Gastroesophageal sphincter (tissue), 4 donors: ENCODE measurements at regions not wholly inside any gene's neighbourhood (a gene's known extent, or its start where the extent isn't known, plus 50 kb on each side); places are given as distances from the start of the nearest gene placed in this dataset.
A peak's percentile ranks its signal among the peaks of the same experiment; 100 is the strongest.

Experiments used
- ATAC-seq: fragments of 150-250 bp; one replicate; pipeline ENCODE4 v1.9.1; 2016; ENCODE audit warnings: mild to moderate bottlenecking, moderate library complexity
- H3K27ac ChIP-seq, 4 donors: fragments of 200-600 bp; sonication (generic) in 3 of 4; 1 replicate in 3 of 4; 2 replicates in 1 of 4; pipeline ENCODE4 v1.5.1; 2016 to 2019
- H3K27me3 ChIP-seq: fragments of 200-600 bp; sonication (generic); one replicate; pipeline ENCODE4 v1.5.1; 2019
- H3K36me3 ChIP-seq, 2 donors: fragments of 200-600 bp; sonication (generic); one replicate each; pipeline ENCODE4 v1.5.1; 2019; ENCODE audit warnings: control low read depth in 1 of 2
- H3K4me1 ChIP-seq, 3 donors: fragments of 200-600 bp; sonication (generic); 1 replicate in 2 of 3; 2 replicates in 1 of 3; pipeline ENCODE4 v1.5.1; 2016 to 2019; ENCODE audit warnings: control low read depth in 2 of 3
- H3K4me3 ChIP-seq, 2 donors: fragments of 200-600 bp; sonication (generic); one replicate each; pipeline ENCODE4 v1.5.1; 2019; ENCODE audit warnings: mild to moderate bottlenecking in 1 of 2, moderate library complexity in 1 of 2
- H3K9me3 ChIP-seq, 3 donors: fragments of 200-600 bp; sonication (generic); one replicate each; pipeline ENCODE4 v1.5.1; 2017 to 2019; ENCODE audit warnings: control low read depth in 2 of 3
- CTCF ChIP-seq, 4 experiments: fragments of 200-600 bp in 2 of 4; fragments of 450-650 bp in 2 of 4; sonication (generic) in 1 of 4; IDR thresholded peaks; one replicate each; pipeline ENCODE4 v1.5.1; 2017 to 2019; ENCODE audit warnings: antibody characterized with exemption in 4 of 4, mild to moderate bottlenecking in 2 of 4, moderate library complexity in 2 of 4
- EP300 ChIP-seq: sonication (generic); formaldehyde crosslinking; IDR thresholded peaks from one replicate; pipeline ENCODE4 v1.6.1; 2017; ENCODE audit warnings: antibody characterized with exemption, mild to moderate bottlenecking
- POLR2A ChIP-seq, 2 donors: fragments of 450-650 bp; IDR thresholded peaks; one replicate each; pipeline ENCODE4 v1.6.1; 2017; ENCODE audit warnings: antibody characterized with exemption in 2 of 2, mild to moderate bottlenecking in 2 of 2, moderate library complexity in 1 of 2
- POLR2AphosphoS5 ChIP-seq: sonication (generic); formaldehyde crosslinking; IDR thresholded peaks from one replicate; pipeline ENCODE4 v1.6.1; 2017; ENCODE audit warnings: antibody characterized with exemption
- WGBS, 2 donors: methylation state at CpG; one replicate each; pipeline ENCODE4 v1.1.5; 2018; ENCODE audit warnings: low coverage in 1 of 2; 5-methylcytosine and 5-hydroxymethylcytosine counted together

GRCh38 chr17:54172096-54172984, 349.6 kb downstream of the KIF2B start:
- WGBS, 2 donors: 26 to 31% methylated on average over 3 of the region's 3 CpGs
- no peak for ATAC-seq
- H3K4me1 ChIP-seq: no peaks in the 10 kb centered on the region
- H3K27ac ChIP-seq: no peak overlapping the region
- H3K4me3 ChIP-seq: no peak overlapping the region
- H3K36me3 ChIP-seq: no peaks in the 10 kb centered on the region
- H3K27me3 ChIP-seq: no peaks in the 10 kb centered on the region
- no peak for TF ChIP-seq POLR2AphosphoS5
- peak in 1 of 4 experiments; percentile 33 for TF ChIP-seq CTCF (IDR thresholded peaks at IDR 0.05)
- no peaks in the 10 kb centered on the region for H3K9me3 ChIP-seq

GRCh38 chr17:54172985-54173316, 350.2 kb downstream of the KIF2B start:
- no peaks in the 10 kb centered on the region for H3K27me3 ChIP-seq
- no peak for TF ChIP-seq EP300
- ATAC-seq: no peak
- no peaks in the 10 kb centered on the region for H3K4me1 ChIP-seq
- no peaks in the 10 kb centered on the region for H3K9me3 ChIP-seq
- H3K27ac ChIP-seq: no peak overlapping the region
- H3K36me3 ChIP-seq: no peaks in the 10 kb centered on the region
- no peak overlapping the region for H3K4me3 ChIP-seq

- TF ChIP-seq POLR2AphosphoS5 (no peak), POLR2A (IDR thresholded peaks at IDR 0.05) (no peak), EP300 (no peak), CTCF (IDR thresholded peaks at IDR 0.05) (no peak)
- WGBS, 2 donors: 71 to 77% methylated on average over 4 of the region's 4 CpGs
- Histone ChIP-seq H3K4me1 (no peaks in the 10 kb centered on the region), H3K9me3 (no peaks in the 10 kb centered on the region), H3K4me3 (no peak overlapping the region), H3K27ac (no peak overlapping the region), H3K36me3 (no peaks in the 10 kb centered on the region), H3K27me3 (no peaks in the 10 kb centered on the region)
- no peak for ATAC-seq
Observed at GRCh38 chr17:54177606-54178308, 355.0 kb downstream of the KIF2B start.

GRCh38 chr17:54180950-54181349, 358.2 kb downstream of the KIF2B start:
- no peaks in the 10 kb centered on the region for H3K36me3 ChIP-seq
- no peaks in the 10 kb centered on the region for H3K4me1 ChIP-seq
- H3K4me3 ChIP-seq: no peak overlapping the region
- ATAC-seq: no peak
- no peaks in the 10 kb centered on the region for H3K9me3 ChIP-seq
- 53 to 60% methylated on average over 3 to 4 of the region's 4 CpGs for WGBS, 2 donors
- TF ChIP-seq CTCF (IDR thresholded peaks at IDR 0.05): no peak
- TF ChIP-seq POLR2AphosphoS5: no peak
- TF ChIP-seq EP300: no peak
- no peak for TF ChIP-seq POLR2A (IDR thresholded peaks at IDR 0.05)
- no peaks in the 10 kb centered on the region for H3K27me3 ChIP-seq
- H3K27ac ChIP-seq: no peak overlapping the region

- Histone ChIP-seq H3K4me1 (no peaks in the 10 kb centered on the region), H3K9me3 (no peaks in the 10 kb centered on the region), H3K27me3 (no peaks in the 10 kb centered on the region), H3K36me3 (no peaks in the 10 kb centered on the region), H3K4me3 (no peak overlapping the region), H3K27ac (no peak overlapping the region)
- TF ChIP-seq POLR2AphosphoS5 (no peak), POLR2A (IDR thresholded peaks at IDR 0.05) (no peak), CTCF (IDR thresholded peaks at IDR 0.05) (no peak), EP300 (no peak)
- ATAC-seq: no peak
- 77 to 80% methylated on average over 1 of the region's 1 CpG for WGBS, 2 donors
Observed at GRCh38 chr17:54191261-54191660, 368.5 kb downstream of the KIF2B start.
